ENCODE measurements at regions not wholly inside any gene's neighbourhood (a gene's known extent, or its start where the extent isn't known, plus 50 kb on each side); places are given as distances from the start of the nearest gene placed in this dataset.
A peak's percentile ranks its signal among the peaks of the same experiment; 100 is the strongest.

- DNase-seq = no peak
These were observed 120.0 kb upstream of the PWP1 start for GRCh38 chr12:107565551-107565950.

GRCh38 chr12:107567876-107568619 is 117.6 kb upstream of the PWP1 start:
- DNase-seq = peak; percentile 3

GRCh38 chr12:107568718-107569117 is 116.9 kb upstream of the PWP1 start:
- DNase-seq = no peak

- no peak for DNase-seq
These were observed 114.9 kb upstream of the PWP1 start for GRCh38 chr12:107570721-107571120.

GRCh38 chr12:107571492-107571891 is 114.1 kb upstream of the PWP1 start:
- no peak for DNase-seq

GRCh38 chr12:107574691-107575090 is 110.9 kb upstream of the PWP1 start:
- DNase-seq = no peak

GRCh38 chr12:107580750-107581618 is 104.6 kb upstream of the PWP1 start:
- no peak for DNase-seq

- DNase-seq = no peak
These were observed 104.0 kb upstream of the PWP1 start for GRCh38 chr12:107581619-107582015.

- DNase-seq = no peak
These were observed 102.0 kb upstream of the PWP1 start for GRCh38 chr12:107583551-107583950.

- DNase-seq = no peak
These were observed 101.0 kb upstream of the PWP1 start for GRCh38 chr12:107584563-107584962.

GRCh38 chr12:107586256-107586970 is 99.2 kb upstream of the PWP1 start:
- no peak for DNase-seq

- DNase-seq = peak; percentile 57
These were observed 95.2 kb upstream of the PWP1 start for GRCh38 chr12:107590413-107590812.

GRCh38 chr12:107590814-107591375 is 94.7 kb upstream of the PWP1 start:
- no peak for DNase-seq

- peak; percentile 16 for DNase-seq
These were observed 91.8 kb upstream of the PWP1 start for GRCh38 chr12:107593713-107594381.

- no peak for DNase-seq
These were observed 90.6 kb upstream of the PWP1 start for GRCh38 chr12:107594995-107595394.

- peak; percentile 6 for DNase-seq
These were observed 87.7 kb upstream of the PWP1 start for GRCh38 chr12:107597695-107598410.

GRCh38 chr12:107598906-107599305 is 86.7 kb upstream of the PWP1 start:
- DNase-seq = no peak

- DNase-seq = no peak
These were observed 84.9 kb upstream of the PWP1 start for GRCh38 chr12:107600581-107601144.

GRCh38 chr12:107602446-107602845 is 83.2 kb upstream of the PWP1 start:
- no peak for DNase-seq

GRCh38 chr12:107605293-107605692 is 80.3 kb upstream of the PWP1 start:
- DNase-seq = no peak

Measured in inflammatory macrophage treated with lipopolysaccharide for 4 hours (primary cell).